GM12875 (cell line): ENCODE measurements at regions not wholly inside any gene's neighbourhood (a gene's known extent, or its start where the extent isn't known, plus 50 kb on each side); places are given as distances from the start of the nearest gene placed in this dataset.

Source experiments
- H3K4me3 ChIP-seq: one replicate; pipeline ENCODE4 v1.5.1; 2011; ENCODE audit warnings: low read depth, low read length, control low read depth
- TF ChIP-seq, protein P1 (sequence below): IDR thresholded peaks from 2 replicates; pipeline ENCODE4 v1.5.1; 2011; ENCODE audit warnings: low read depth, mild to moderate bottlenecking, control low read depth, inconsistent platforms, low read length, moderate library complexity, borderline replicate concordance; ENCODE audit not compliant: insufficient read depth

DNA sequence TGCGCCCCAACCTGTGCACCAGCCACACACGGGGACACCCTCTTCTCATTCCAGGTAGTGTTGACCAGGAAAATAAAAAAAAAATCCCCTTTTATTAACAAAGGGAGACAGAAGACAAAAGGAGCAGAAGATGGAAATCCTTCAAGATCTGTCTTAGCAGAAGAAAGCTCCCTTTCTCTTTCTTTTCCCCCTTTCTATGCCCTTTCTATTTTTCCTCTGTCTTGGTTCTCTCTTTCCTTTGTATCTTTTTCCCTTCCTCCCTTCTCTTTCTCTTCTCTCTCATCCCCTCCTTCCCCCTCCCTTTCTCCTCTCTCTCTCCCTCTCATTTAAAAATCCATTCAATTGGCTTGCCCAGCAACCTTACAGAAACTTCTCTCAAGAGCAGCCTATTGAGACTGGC, 254.1 kb upstream of the ZFHX3 start:
- H3K4me3 ChIP-seq, result no peak overlapping the region
- TF ChIP-seq, protein P1, sequence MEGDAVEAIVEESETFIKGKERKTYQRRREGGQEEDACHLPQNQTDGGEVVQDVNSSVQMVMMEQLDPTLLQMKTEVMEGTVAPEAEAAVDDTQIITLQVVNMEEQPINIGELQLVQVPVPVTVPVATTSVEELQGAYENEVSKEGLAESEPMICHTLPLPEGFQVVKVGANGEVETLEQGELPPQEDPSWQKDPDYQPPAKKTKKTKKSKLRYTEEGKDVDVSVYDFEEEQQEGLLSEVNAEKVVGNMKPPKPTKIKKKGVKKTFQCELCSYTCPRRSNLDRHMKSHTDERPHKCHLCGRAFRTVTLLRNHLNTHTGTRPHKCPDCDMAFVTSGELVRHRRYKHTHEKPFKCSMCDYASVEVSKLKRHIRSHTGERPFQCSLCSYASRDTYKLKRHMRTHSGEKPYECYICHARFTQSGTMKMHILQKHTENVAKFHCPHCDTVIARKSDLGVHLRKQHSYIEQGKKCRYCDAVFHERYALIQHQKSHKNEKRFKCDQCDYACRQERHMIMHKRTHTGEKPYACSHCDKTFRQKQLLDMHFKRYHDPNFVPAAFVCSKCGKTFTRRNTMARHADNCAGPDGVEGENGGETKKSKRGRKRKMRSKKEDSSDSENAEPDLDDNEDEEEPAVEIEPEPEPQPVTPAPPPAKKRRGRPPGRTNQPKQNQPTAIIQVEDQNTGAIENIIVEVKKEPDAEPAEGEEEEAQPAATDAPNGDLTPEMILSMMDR, result no peak

DNA sequence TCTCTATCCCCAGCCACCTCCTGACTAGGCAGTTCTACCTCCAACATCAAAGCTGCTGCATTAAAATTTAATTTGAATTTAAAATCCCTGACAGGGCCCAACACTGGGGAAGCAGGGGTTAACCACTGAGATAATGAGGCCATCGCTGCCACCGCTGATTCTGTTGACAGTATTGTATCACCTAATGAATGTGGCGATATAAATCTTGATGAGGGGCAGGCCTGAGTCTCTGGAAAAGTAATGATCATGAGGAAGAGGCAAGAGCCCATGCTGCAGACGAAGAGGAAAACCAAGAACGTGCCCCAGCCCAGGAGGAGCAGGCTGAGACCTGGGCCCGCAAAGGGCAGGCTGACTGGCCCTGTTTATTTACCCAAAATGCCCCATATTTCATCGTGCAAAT, 251.4 kb upstream of the ZFHX3 start:
- TF ChIP-seq, protein P1, result no peak
- H3K4me3 ChIP-seq, result no peak overlapping the region

DNA sequence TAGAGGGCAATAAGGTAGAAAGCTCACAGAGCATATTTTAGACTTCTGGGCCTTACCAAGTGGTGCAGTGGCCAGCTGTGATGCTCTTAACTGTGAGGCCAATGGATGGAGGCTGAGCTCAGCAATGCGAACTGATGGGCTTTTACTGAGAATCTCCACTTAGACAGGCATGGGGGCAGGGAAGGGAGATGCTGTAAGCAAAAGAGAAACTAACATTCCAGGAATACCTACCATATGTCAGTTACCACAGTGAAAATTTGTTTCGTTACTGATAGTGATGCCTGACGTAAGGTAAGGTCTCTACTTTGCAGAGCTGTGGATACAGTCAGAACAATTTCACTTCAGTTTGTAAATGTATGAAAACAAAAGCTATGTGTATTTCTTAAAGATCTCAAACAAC, 250.6 kb upstream of the ZFHX3 start:
- TF ChIP-seq, protein P1, result no peak
- no peak overlapping the region for H3K4me3 ChIP-seq

DNA sequence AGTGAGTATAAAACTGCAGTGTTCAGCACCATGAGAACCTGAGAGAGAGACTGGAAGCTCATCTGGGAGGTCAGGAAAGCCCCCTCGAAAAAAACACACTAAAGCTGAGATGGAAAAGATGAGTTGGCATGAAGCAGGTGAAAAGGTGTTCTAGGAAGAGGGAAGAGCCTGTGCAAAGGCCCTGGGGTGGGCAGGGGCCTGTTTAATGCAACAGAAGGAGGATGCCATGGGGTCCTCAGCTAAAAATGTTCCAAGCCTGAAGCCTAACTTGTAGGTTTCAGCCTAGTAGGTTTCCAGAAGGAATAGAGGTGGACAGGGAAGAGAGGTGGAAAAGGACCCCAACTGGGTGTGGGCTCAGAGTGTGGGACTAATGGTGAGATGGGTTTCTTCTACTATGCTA, 242.3 kb upstream of the ZFHX3 start:
- TF ChIP-seq, protein P1, result no peak
- H3K4me3 ChIP-seq, result no peak overlapping the region

DNA sequence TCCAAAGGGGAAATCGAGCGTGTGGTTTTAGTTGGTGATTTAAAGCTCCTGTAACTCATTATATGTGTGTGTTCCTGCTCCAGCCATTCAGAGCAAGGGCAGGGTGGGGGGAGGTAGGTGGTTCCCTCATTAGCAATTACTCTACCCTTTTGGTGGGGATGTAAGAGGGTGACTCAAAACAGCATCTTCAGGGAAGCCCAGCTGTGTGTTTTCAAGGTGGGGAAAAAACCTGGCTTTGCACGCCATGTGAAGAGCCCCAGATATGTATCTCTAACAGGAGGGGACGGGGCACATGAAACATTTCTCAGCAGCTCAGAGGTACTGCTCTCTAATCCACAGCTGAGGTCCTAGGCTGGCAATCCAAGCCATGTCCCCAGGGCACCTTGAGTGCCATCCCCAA, 241.3 kb upstream of the ZFHX3 start:
- TF ChIP-seq, protein P1, result no peak
- no peak overlapping the region for H3K4me3 ChIP-seq

DNA sequence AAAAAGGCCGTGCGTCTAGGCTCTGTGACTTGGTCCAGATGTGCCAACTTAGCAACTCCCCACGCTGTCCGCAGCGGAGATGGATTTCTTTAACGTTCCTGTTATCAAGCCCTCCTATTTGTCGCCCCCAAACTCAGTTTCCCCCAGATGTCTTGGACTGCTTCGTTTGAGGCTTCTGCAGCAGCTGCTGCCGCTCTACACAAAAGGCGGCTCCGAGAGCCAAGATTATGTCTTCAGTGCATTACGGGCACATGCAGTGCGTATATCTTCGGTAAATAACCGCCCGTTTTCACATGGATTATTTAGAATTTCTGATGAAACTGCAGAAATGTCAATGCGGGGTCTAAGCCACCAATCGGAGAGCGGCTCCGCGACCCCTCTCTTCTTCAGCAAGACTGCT, 240.6 kb upstream of the ZFHX3 start:
- TF ChIP-seq, protein P1, result no peak
- H3K4me3 ChIP-seq, result no peak overlapping the region

DNA sequence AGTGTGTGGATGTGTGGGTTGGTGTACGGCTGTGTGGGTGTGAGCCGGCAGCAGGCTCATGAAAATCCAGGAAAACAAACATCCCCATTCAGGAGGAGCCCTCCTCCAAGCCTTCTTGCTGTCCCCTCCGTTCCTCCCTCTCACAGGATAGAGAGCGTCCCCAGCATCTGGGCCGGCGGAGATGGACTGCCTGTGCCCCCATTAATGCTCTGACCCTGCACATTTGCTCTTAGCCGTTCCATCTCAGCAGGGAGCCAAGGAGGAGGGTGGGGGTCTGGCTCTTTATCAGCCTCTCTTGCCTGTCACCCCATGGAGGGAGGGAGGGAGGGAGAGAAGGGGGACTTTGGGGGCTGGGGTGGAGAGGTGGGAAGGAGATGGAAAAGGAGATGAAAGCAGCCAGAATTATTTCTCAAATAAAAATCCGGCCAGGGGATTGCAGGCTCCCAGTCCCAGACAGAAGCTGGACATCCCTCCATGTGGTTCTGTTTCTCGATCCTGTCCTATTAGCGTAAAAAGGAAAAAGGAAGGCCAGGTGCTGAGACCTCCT, 240.0 kb upstream of the ZFHX3 start:
- TF ChIP-seq, protein P1, result no peak
- no peak overlapping the region for H3K4me3 ChIP-seq
